RWPE1 (cell line): ENCODE measurements at regions not wholly inside any gene's neighbourhood (a gene's known extent, or its start where the extent isn't known, plus 50 kb on each side); places are given as distances from the start of the nearest gene placed in this dataset.

Source experiments
- CTCF ChIA-PET: fragments of 350-600 bp; sonication (Branson Sonifier 250); formaldehyde crosslinking; extraction: SDS; loops from one replicate; lab custom pipeline; 2021; lab: Yijun Ruan, JAX
- POLR2A ChIA-PET: fragments of 400-600 bp; formaldehyde crosslinking; extraction: SDS; loops from one replicate; lab custom pipeline; 2020; ENCODE audit warnings: antibody characterized with exemption; ENCODE audit not compliant: low non-redundant PET; lab: Yijun Ruan, JAX
- DNase-seq: peaks from one replicate; pipeline ENCODE4 v3.0.0; 2012; ENCODE audit warnings: low spot score
- H3K27ac ChIP-seq: fragments of 450-650 bp; 2 replicates; pipeline ENCODE4 v1.5.1; 2017
- CTCF ChIP-seq: fragments of 450-650 bp; conservative IDR thresholded peaks from 2 replicates; pipeline ENCODE4 v1.5.1; 2017; ENCODE audit warnings: low read depth, mild to moderate bottlenecking

GRCh38 chr5:155729684-155730059 lies 597.3 kb upstream of the SGCD start:
- TF ChIP-seq CTCF, result no peak
- no peak for DNase-seq
- ChIA-PET CTCF (no interaction called here), POLR2A (no interaction called here)
- H3K27ac ChIP-seq, result no peak overlapping the region

- DNase-seq, result no peak
- no peak overlapping the region for H3K27ac ChIP-seq
- CTCF ChIA-PET, result interaction anchor here (0.6 kb wide), 1 partner anchor 569 kb away, joined by 4 read pairs; no protein-coding TSS in a partner anchor
- no peak for TF ChIP-seq CTCF
- POLR2A ChIA-PET, result interaction anchor here (0.7 kb wide), 2 partner anchors 974 to 1179 kb away, joined by 3 to 4 read pairs; no protein-coding TSS in a partner anchor
These were observed 594.2 kb upstream of the SGCD start for GRCh38 chr5:155732587-155733376.

GRCh38 chr5:155733935-155734334 lies 593.0 kb upstream of the SGCD start:
- no peak for TF ChIP-seq CTCF
- ChIA-PET CTCF (no interaction called here), POLR2A (no interaction called here)
- H3K27ac ChIP-seq, result no peak overlapping the region
- no peak for DNase-seq

GRCh38 chr5:155735388-155735787 lies 591.6 kb upstream of the SGCD start:
- ChIA-PET CTCF (no interaction called here), POLR2A (no interaction called here)
- TF ChIP-seq CTCF, result no peak
- no peak for DNase-seq
- H3K27ac ChIP-seq, result no peak overlapping the region

- POLR2A ChIA-PET, result no interaction called here
- no peak for TF ChIP-seq CTCF
These were observed 588.3 kb upstream of the SGCD start for GRCh38 chr5:155738616-155739015.

GRCh38 chr5:155746367-155747038 lies 580.5 kb upstream of the SGCD start:
- ChIA-PET POLR2A (no interaction called here), CTCF (no interaction called here)
- no peak for DNase-seq
- H3K27ac ChIP-seq, result no peak overlapping the region
- TF ChIP-seq CTCF, result no peak

More at GRCh38 chr5:155738616-155739015, 588.3 kb upstream of the SGCD start:
- no peak overlapping the region for H3K27ac ChIP-seq
- CTCF ChIA-PET, result no interaction called here
- DNase-seq, result no peak
